K562 (cell line): ENCODE measurements at regions not wholly inside any gene's neighbourhood (a gene's known extent, or its start where the extent isn't known, plus 50 kb on each side); places are given as distances from the start of the nearest gene placed in this dataset.

Experiments
- ETV5 ChIP-seq: sonication (generic); formaldehyde crosslinking; IDR thresholded peaks from 2 replicates; pipeline ENCODE4 v1.4.0; 2020; ENCODE audit warnings: low read depth, mild to moderate bottlenecking, missing genetic modification reagents
- PCBP1 ChIP-seq: fragments of 200-400 bp; formaldehyde crosslinking; IDR thresholded peaks from 2 replicates; pipeline ENCODE4 v1.6.1; 2018; ENCODE audit warnings: mild to moderate bottlenecking, low read depth, low read length; ENCODE audit not compliant: poor library complexity, severe bottlenecking
- PHTF2 ChIP-seq: fragments of 250-450 bp; sonication (Bioruptor Pico); IDR thresholded peaks from 2 replicates; pipeline ENCODE4 v1.5.0; 2021; ENCODE audit warnings: mild to moderate bottlenecking
- ZNF174 ChIP-seq: fragments of 250-450 bp; sonication (Bioruptor Pico); IDR thresholded peaks from 2 replicates; pipeline ENCODE4 v1.4.0; 2020; ENCODE audit warnings: mild to moderate bottlenecking
- TF ChIP-seq, protein P1 (sequence below): fragments of 200-800 bp; sonication (Bioruptor generic); IDR thresholded peaks from 2 replicates; pipeline ENCODE4 v1.6.1; 2017; ENCODE audit warnings: missing genetic modification characterization, missing compliant biosample characterization
- TF ChIP-seq, protein P2 (sequence below), 3 experiments: IDR thresholded peaks in 2 of 3; conservative IDR thresholded peaks in 1 of 3; 2 replicates each; pipeline ENCODE4 v1.5.1; 2011 to 2012; ENCODE audit warnings: low read length in 3 of 3, mild to moderate bottlenecking in 3 of 3, control low read depth in 2 of 3, improper control_type of control experiment in 1 of 3, inconsistent platforms in 1 of 3, low read depth in 1 of 3, mixed read lengths in 1 of 3, moderate library complexity in 1 of 3; ENCODE audit not compliant: insufficient read depth in 2 of 3
- TF ChIP-seq, protein P3 (sequence below): IDR thresholded peaks from 3 replicates; pipeline ENCODE4 v1.6.1; 2011; ENCODE audit warnings: borderline replicate concordance, mild to moderate bottlenecking; ENCODE audit not compliant: insufficient read length, insufficient read depth
- TF ChIP-seq, protein P4 (sequence below): fragments of 250-450 bp; sonication (Bioruptor Pico); IDR thresholded peaks from 2 replicates; pipeline ENCODE4 v1.9.0; 2021; ENCODE audit warnings: mild to moderate bottlenecking
- TF ChIP-seq, protein P5 (sequence below): fragments of 250-450 bp; sonication (Bioruptor Pico); IDR thresholded peaks from 2 replicates; pipeline ENCODE4 v1.4.0; 2020; ENCODE audit warnings: mild to moderate bottlenecking, moderate library complexity

DNA sequence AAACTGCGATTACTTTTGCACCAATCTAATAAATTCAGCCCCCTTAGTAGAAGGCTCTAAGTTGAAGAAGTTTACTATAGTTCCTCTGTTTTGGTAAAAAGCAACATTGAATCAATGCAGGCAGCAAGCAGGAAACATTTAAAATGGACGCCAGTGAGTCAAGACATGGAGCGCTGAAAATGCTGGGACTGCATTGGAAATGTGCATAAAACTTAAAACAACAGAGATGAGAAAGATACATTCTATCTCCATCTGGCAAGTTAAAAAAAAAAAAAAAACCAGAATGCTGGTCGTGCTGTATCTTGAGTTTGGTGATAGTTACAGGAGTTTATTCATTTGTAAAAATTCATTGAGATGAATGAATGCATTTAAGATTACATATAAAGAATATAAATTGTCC lies 117.0 kb upstream of the TWIST2 start (continued):
- TF ChIP-seq, protein P1, sequence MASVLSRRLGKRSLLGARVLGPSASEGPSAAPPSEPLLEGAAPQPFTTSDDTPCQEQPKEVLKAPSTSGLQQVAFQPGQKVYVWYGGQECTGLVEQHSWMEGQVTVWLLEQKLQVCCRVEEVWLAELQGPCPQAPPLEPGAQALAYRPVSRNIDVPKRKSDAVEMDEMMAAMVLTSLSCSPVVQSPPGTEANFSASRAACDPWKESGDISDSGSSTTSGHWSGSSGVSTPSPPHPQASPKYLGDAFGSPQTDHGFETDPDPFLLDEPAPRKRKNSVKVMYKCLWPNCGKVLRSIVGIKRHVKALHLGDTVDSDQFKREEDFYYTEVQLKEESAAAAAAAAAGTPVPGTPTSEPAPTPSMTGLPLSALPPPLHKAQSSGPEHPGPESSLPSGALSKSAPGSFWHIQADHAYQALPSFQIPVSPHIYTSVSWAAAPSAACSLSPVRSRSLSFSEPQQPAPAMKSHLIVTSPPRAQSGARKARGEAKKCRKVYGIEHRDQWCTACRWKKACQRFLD (CRISPR knock-in tag), result no peak
- TF ChIP-seq, protein P2, sequence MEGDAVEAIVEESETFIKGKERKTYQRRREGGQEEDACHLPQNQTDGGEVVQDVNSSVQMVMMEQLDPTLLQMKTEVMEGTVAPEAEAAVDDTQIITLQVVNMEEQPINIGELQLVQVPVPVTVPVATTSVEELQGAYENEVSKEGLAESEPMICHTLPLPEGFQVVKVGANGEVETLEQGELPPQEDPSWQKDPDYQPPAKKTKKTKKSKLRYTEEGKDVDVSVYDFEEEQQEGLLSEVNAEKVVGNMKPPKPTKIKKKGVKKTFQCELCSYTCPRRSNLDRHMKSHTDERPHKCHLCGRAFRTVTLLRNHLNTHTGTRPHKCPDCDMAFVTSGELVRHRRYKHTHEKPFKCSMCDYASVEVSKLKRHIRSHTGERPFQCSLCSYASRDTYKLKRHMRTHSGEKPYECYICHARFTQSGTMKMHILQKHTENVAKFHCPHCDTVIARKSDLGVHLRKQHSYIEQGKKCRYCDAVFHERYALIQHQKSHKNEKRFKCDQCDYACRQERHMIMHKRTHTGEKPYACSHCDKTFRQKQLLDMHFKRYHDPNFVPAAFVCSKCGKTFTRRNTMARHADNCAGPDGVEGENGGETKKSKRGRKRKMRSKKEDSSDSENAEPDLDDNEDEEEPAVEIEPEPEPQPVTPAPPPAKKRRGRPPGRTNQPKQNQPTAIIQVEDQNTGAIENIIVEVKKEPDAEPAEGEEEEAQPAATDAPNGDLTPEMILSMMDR (IDR thresholded peaks at IDR 0.05 in 2 of 3, conservative IDR thresholded peaks at IDR 0.05 in 1 of 3; ENCODE audit: insufficient read depth in 2 of 3, low read depth in 1 of 3, low read length in 3 of 3), result no peak
- TF ChIP-seq ETV5 (no peak), ZNF174 (no peak), PHTF2 (CRISPR knock-in tag) (no peak), PCBP1 (no peak)
- TF ChIP-seq, protein P3, sequence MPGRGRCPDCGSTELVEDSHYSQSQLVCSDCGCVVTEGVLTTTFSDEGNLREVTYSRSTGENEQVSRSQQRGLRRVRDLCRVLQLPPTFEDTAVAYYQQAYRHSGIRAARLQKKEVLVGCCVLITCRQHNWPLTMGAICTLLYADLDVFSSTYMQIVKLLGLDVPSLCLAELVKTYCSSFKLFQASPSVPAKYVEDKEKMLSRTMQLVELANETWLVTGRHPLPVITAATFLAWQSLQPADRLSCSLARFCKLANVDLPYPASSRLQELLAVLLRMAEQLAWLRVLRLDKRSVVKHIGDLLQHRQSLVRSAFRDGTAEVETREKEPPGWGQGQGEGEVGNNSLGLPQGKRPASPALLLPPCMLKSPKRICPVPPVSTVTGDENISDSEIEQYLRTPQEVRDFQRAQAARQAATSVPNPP, result no peak
- TF ChIP-seq, protein P4, sequence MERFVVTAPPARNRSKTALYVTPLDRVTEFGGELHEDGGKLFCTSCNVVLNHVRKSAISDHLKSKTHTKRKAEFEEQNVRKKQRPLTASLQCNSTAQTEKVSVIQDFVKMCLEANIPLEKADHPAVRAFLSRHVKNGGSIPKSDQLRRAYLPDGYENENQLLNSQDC (CRISPR knock-in tag), result no peak
- TF ChIP-seq, protein P5, sequence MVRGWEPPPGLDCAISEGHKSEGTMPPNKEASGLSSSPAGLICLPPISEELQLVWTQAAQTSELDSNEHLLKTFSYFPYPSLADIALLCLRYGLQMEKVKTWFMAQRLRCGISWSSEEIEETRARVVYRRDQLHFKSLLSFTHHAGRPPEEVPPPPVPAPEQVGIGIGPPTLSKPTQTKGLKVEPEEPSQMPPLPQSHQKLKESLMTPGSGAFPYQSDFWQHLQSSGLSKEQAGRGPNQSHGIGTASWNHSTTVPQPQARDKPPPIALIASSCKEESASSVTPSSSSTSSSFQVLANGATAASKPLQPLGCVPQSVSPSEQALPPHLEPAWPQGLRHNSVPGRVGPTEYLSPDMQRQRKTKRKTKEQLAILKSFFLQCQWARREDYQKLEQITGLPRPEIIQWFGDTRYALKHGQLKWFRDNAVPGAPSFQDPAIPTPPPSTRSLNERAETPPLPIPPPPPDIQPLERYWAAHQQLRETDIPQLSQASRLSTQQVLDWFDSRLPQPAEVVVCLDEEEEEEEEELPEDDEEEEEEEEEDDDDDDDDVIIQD (CRISPR knock-in tag), result no peak
- TF ChIP-seq, all 486 proteins: peak for 0
